ENCODE measurements at regions not wholly inside any gene's neighbourhood (a gene's known extent, or its start where the extent isn't known, plus 50 kb on each side); places are given as distances from the start of the nearest gene placed in this dataset.

DNA sequence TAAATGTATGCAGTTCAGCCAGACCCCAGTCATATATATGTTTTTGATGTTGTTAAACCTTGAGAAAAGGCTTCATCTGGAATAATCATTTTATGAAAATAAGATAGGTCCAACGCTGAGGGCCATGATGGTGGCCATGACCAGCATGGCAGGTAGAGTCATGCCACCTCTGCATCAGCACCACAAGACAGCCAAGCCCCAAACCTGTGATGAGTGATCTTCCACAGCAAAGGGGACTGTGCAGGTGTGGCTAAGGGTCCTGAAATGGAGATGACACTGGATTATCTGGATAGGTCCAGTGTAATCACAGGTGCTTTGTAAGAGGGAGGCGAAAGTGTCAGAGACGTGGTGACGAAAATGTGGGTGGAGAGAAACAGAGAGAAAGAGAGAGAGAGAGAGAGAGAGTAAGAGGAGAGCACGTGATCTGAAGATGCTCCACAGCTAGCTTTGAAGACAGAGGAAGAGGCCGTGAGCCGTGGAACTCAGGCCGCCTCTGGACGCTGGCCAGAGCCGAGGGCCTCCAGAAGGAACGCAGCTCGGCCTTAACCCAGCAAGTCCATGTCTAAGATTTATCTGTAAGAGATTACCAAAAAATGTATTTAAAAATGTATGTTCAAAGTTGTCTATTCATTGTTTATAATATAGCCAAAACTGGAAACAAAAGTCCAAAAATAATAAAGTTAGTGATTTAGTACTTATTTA lies 304.4 kb upstream of the SHH start:
- POLR2A ChIA-PET, result no interaction called here
- CTCF ChIA-PET, result no interaction called here
- no peak for TF ChIP-seq PKNOX1 (IDR thresholded peaks at IDR 0.05)
- TF ChIP-seq HDGF (IDR thresholded peaks at IDR 0.05; ENCODE audit: borderline replicate concordance), result no peak
- no peak for TF ChIP-seq SUZ12 (IDR thresholded peaks at IDR 0.05)
- no peak for TF ChIP-seq FOXK2 (IDR thresholded peaks at IDR 0.05)
- no peak for TF ChIP-seq LEF1 (IDR thresholded peaks at IDR 0.05; ENCODE audit: borderline replicate concordance)
- no peak for TF ChIP-seq TARDBP (IDR thresholded peaks at IDR 0.05)
- TF ChIP-seq FOXM1 (IDR thresholded peaks at IDR 0.05; ENCODE audit: borderline replicate concordance), result no peak
- TF ChIP-seq SP1 (IDR thresholded peaks at IDR 0.05), result no peak
- no peak for TF ChIP-seq ARNT (IDR thresholded peaks at IDR 0.05)
- TF ChIP-seq CTBP1 (IDR thresholded peaks at IDR 0.05; ENCODE audit: borderline replicate concordance), result no peak
- TF ChIP-seq FOXA1 (IDR thresholded peaks at IDR 0.05), result no peak
- no peak for TF ChIP-seq NFRKB (IDR thresholded peaks at IDR 0.05)
- no peak for TF ChIP-seq ELF4 (IDR thresholded peaks at IDR 0.05)
- no peak for DNase-seq (ENCODE audit: extremely low spot score)

DNA sequence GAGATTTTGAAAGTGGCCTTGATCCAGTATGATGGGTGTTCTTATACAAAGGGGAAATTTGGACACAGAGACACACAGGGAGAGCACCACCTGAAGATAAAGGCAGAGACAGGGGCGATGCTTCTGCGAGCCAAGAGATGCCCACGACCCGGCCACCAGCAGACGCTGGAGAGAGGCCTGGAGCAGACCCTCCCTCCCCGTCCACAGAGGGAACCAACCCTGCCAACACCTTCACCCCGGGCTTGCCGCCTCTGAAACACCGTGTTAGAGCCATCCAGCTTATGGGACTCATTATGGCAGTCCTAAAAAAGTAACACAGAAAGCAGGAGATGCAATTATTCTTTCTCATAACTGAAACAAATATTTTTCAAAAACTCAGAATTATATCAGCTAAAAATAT lies 303.3 kb upstream of the SHH start:
- CTCF ChIA-PET, result no interaction called here
- no peak for TF ChIP-seq BHLHE40 (IDR thresholded peaks at IDR 0.05; ENCODE audit: borderline replicate concordance)
- TF ChIP-seq ELF4 (IDR thresholded peaks at IDR 0.05), result no peak
- TF ChIP-seq FOXM1 (IDR thresholded peaks at IDR 0.05; ENCODE audit: borderline replicate concordance), result no peak
- TF ChIP-seq FOXA1 (IDR thresholded peaks at IDR 0.05), result no peak
- DNase-seq (ENCODE audit: extremely low spot score), result no peak
- POLR2A ChIA-PET, result no interaction called here

DNA sequence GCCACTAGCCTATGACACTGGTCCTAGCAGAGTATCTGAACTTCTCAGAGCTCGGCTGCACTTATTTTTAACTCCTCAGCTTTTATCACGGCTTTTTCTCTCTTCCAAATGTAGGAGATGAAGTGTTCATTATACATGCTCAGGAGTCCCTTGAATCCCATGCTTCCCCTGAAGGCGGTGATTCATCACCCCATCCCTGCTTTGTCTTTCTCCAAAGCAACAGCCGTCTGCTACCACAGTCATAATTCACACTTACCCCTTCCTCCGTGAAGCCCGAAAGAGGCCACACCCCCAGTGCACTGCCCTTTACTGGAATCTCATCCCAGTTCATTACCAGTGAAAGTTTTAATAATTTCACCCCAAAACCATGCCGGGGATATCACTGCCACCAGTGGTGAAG lies 301.5 kb upstream of the SHH start:
- no peak for TF ChIP-seq CTBP1 (IDR thresholded peaks at IDR 0.05; ENCODE audit: borderline replicate concordance)
- TF ChIP-seq NFRKB (IDR thresholded peaks at IDR 0.05), result no peak
- TF ChIP-seq TARDBP (IDR thresholded peaks at IDR 0.05), result no peak
- no peak for TF ChIP-seq ARNT (IDR thresholded peaks at IDR 0.05)
- TF ChIP-seq ZNF384 (IDR thresholded peaks at IDR 0.05), result no peak
- TF ChIP-seq FOXK2 (IDR thresholded peaks at IDR 0.05), result no peak
- DNase-seq (ENCODE audit: extremely low spot score), result no peak
- POLR2A ChIA-PET, result no interaction called here

DNA sequence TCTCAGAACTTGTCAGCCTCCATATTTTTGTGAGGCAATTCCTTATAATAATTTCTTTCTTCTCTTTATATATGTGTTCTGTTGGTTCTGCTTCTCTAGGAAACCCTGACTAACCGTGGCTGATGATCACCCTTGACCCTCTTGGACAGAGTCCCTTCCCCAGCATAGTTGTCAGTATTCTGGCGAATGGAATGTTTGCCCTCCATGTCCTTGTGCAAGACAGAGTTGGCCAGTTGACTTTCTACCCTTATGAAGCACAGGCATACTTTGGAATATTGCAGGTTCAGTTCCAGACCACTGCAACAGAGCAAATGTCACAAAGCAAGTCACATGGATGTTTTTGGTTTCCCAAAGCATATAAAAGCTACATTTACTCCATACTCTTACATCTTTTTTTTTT lies 297.7 kb upstream of the SHH start:
- POLR2A ChIA-PET, result no interaction called here
- CTCF ChIA-PET, result no interaction called here
- TF ChIP-seq ARNT (IDR thresholded peaks at IDR 0.05), result no peak
- TF ChIP-seq NFRKB (IDR thresholded peaks at IDR 0.05), result no peak
- DNase-seq (ENCODE audit: extremely low spot score), result no peak

More for the DNA sequence above, 301.5 kb upstream of the SHH start:
- CTCF ChIA-PET, result no interaction called here

- CTCF ChIA-PET, result no interaction called here
- no peak for DNase-seq (ENCODE audit: extremely low spot score)
- POLR2A ChIA-PET, result no interaction called here
- no peak for TF ChIP-seq BHLHE40 (IDR thresholded peaks at IDR 0.05; ENCODE audit: borderline replicate concordance)
- no peak for TF ChIP-seq ELF4 (IDR thresholded peaks at IDR 0.05)
- no peak for TF ChIP-seq PKNOX1 (IDR thresholded peaks at IDR 0.05)
- TF ChIP-seq HDGF (IDR thresholded peaks at IDR 0.05; ENCODE audit: borderline replicate concordance), result no peak
- TF ChIP-seq SUZ12 (IDR thresholded peaks at IDR 0.05), result no peak
- no peak for TF ChIP-seq LEF1 (IDR thresholded peaks at IDR 0.05; ENCODE audit: borderline replicate concordance)
- no peak for TF ChIP-seq FOXK2 (IDR thresholded peaks at IDR 0.05)
- TF ChIP-seq TARDBP (IDR thresholded peaks at IDR 0.05), result no peak
- no peak for TF ChIP-seq ARNT (IDR thresholded peaks at IDR 0.05)
- TF ChIP-seq NFRKB (IDR thresholded peaks at IDR 0.05), result no peak
- no peak for TF ChIP-seq FOXM1 (IDR thresholded peaks at IDR 0.05; ENCODE audit: borderline replicate concordance)
- no peak for TF ChIP-seq SP1 (IDR thresholded peaks at IDR 0.05)
- TF ChIP-seq ZNF384 (IDR thresholded peaks at IDR 0.05), result no peak
- no peak for TF ChIP-seq L3MBTL2 (conservative IDR thresholded peaks at IDR 0.05)
Measured at GRCh38 chr7:156109076-156109475, 296.8 kb upstream of the SHH start.

DNA sequence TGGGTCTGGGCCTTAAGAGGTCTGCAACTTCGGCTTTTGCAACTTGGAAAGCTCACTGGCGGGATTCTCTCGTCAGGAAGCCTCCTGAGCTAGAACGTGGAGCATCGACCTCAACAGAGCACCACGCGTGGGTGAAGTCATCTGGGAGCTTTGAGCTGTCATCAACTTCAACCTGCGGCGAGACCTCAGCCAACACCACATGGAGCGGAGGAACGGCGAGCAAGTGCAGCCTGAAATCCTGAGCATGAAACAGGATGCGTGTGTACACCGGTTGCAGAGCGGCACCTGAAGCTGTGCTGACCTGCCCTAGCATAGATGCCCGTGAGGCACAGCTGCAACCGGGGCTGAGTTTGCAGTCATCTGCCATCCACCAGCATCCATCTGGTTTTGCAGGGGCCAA lies 295.7 kb upstream of the SHH start:
- DNase-seq (ENCODE audit: extremely low spot score), result no peak
- POLR2A ChIA-PET, result no interaction called here
- CTCF ChIA-PET, result no interaction called here
- no peak for TF ChIP-seq BHLHE40 (IDR thresholded peaks at IDR 0.05; ENCODE audit: borderline replicate concordance)
- TF ChIP-seq L3MBTL2 (conservative IDR thresholded peaks at IDR 0.05), result no peak
- TF ChIP-seq CTBP1 (IDR thresholded peaks at IDR 0.05; ENCODE audit: borderline replicate concordance), result no peak

DNA sequence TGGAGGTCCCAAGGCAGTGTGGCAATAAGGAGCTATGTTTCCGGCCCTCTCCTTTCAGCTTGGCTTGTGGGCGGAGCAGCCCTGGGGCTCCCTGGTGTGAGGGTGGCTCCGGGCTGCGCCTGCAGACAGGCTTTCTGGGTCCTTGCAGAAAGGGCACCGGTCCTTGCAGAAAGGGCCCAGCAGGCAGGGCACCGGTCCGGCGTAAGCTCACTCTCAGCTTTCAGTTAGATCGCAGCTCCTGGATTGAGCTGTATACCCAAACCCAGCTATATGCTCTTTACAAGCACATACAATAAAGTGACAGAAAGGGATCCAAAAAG lies 293.8 kb upstream of the SHH start:
- no peak for DNase-seq (ENCODE audit: extremely low spot score)
- ChIA-PET POLR2A (no interaction called here), CTCF (interaction anchor here (0.9 kb wide), 1 partner anchor 21 kb away, joined by 3 read pairs; no protein-coding TSS in a partner anchor)
- no peak for TF ChIP-seq LEF1 (IDR thresholded peaks at IDR 0.05; ENCODE audit: borderline replicate concordance)
- no peak for TF ChIP-seq FOXM1 (IDR thresholded peaks at IDR 0.05; ENCODE audit: borderline replicate concordance)
- no peak for TF ChIP-seq NFRKB (IDR thresholded peaks at IDR 0.05)
- TF ChIP-seq L3MBTL2 (conservative IDR thresholded peaks at IDR 0.05), result no peak
- TF ChIP-seq ARNT (IDR thresholded peaks at IDR 0.05), result no peak
- TF ChIP-seq HDGF (IDR thresholded peaks at IDR 0.05; ENCODE audit: borderline replicate concordance), result no peak
- no peak for TF ChIP-seq TARDBP (IDR thresholded peaks at IDR 0.05)
- TF ChIP-seq BHLHE40 (IDR thresholded peaks at IDR 0.05; ENCODE audit: borderline replicate concordance), result no peak
- TF ChIP-seq PKNOX1 (IDR thresholded peaks at IDR 0.05), result no peak
- no peak for TF ChIP-seq ZNF384 (IDR thresholded peaks at IDR 0.05)
- TF ChIP-seq FOXA1 (IDR thresholded peaks at IDR 0.05), result no peak
- no peak for TF ChIP-seq CTBP1 (IDR thresholded peaks at IDR 0.05; ENCODE audit: borderline replicate concordance)
- no peak for TF ChIP-seq ELF4 (IDR thresholded peaks at IDR 0.05)
- no peak for TF ChIP-seq FOXK2 (IDR thresholded peaks at IDR 0.05)
- TF ChIP-seq SUZ12 (IDR thresholded peaks at IDR 0.05), result no peak
- TF ChIP-seq SP1 (IDR thresholded peaks at IDR 0.05), result no peak
